Mesenchymal stem cell (in vitro differentiated cells and primary cell): ENCODE measurements at regions not wholly inside any gene's neighbourhood (a gene's known extent, or its start where the extent isn't known, plus 50 kb on each side); places are given as distances from the start of the nearest gene placed in this dataset.
A peak's percentile ranks its signal among the peaks of the same experiment; 100 is the strongest.

Experiments
- DNase-seq: peaks from one replicate; pipeline ENCODE4 v3.0.0-alpha.2; 2013
- H2AFZ ChIP-seq: one replicate; pipeline ENCODE4 v1.6.1; 2013; ENCODE audit warnings: low read depth, mild to moderate bottlenecking, control low read depth, inconsistent platforms, low read length, moderate library complexity
- H2AK5ac ChIP-seq: 2 replicates; pipeline ENCODE4 v1.6.1; 2013; ENCODE audit warnings: low read length, moderate library complexity, mild to moderate bottlenecking, inconsistent platforms; ENCODE audit not compliant: severe bottlenecking
- H2BK120ac ChIP-seq: one replicate; pipeline ENCODE4 v1.6.1; 2013; ENCODE audit warnings: low read depth, mild to moderate bottlenecking, inconsistent platforms, low read length, moderate library complexity
- H2BK12ac ChIP-seq, 2 experiments: one replicate each; pipeline ENCODE4 v1.6.1; 2013; ENCODE audit warnings: inconsistent platforms in 2 of 2, low read length in 2 of 2, mild to moderate bottlenecking in 2 of 2, moderate library complexity in 2 of 2, control low read depth in 1 of 2
- H2BK15ac ChIP-seq: one replicate; pipeline ENCODE4 v1.6.1; 2013; ENCODE audit warnings: mild to moderate bottlenecking, low read depth, inconsistent platforms; ENCODE audit not compliant: poor library complexity, severe bottlenecking
- H2BK5ac ChIP-seq: 2 replicates; pipeline ENCODE4 v1.6.1; 2013; ENCODE audit warnings: low read depth, mild to moderate bottlenecking, low read length, control low read depth, inconsistent platforms; ENCODE audit not compliant: poor library complexity, severe bottlenecking
- H3K14ac ChIP-seq, 2 experiments: one replicate each; pipeline ENCODE4 v1.6.1; 2013; ENCODE audit warnings: inconsistent platforms in 2 of 2, low read length in 2 of 2, control low read depth in 1 of 2, mild to moderate bottlenecking in 1 of 2, moderate library complexity in 1 of 2
- H3K18ac ChIP-seq, 2 experiments: one replicate each; pipeline ENCODE4 v1.6.1; 2013; ENCODE audit warnings: inconsistent platforms in 2 of 2, low read length in 2 of 2, control low read depth in 1 of 2, low read depth in 1 of 2, mild to moderate bottlenecking in 1 of 2
- H3K23ac ChIP-seq, 2 experiments: one replicate each; pipeline ENCODE4 v1.6.1; 2013; ENCODE audit warnings: inconsistent platforms in 2 of 2, low read length in 2 of 2, mild to moderate bottlenecking in 2 of 2, moderate library complexity in 2 of 2, control low read depth in 1 of 2
- H3K27ac ChIP-seq: 2 replicates; pipeline ENCODE4 v1.5.1; 2013; ENCODE audit warnings: mild to moderate bottlenecking, moderate library complexity, low read length, control low read depth, inconsistent platforms; ENCODE audit not compliant: poor library complexity, severe bottlenecking
- H3K27me3 ChIP-seq, 2 experiments: 2 replicates each; pipeline versions ENCODE4 v1.6.1 to v1.7.0; 2013; ENCODE audit warnings: low read length in 2 of 2, mild to moderate bottlenecking in 2 of 2, moderate library complexity in 2 of 2, control low read depth in 1 of 2, inconsistent platforms in 1 of 2; ENCODE audit not compliant: control insufficient read depth in 1 of 2, insufficient read depth in 1 of 2
- H3K36me3 ChIP-seq, 2 experiments: 2 replicates each; pipeline versions ENCODE4 v1.6.1 to v1.7.0; 2013; ENCODE audit warnings: low read length in 2 of 2, control low read depth in 1 of 2, inconsistent platforms in 1 of 2, low read depth in 1 of 2, mild to moderate bottlenecking in 1 of 2; ENCODE audit not compliant: insufficient read depth in 2 of 2, control insufficient read depth in 1 of 2
- H3K4ac ChIP-seq, 2 experiments: one replicate each; pipeline ENCODE4 v1.6.1; 2013; ENCODE audit warnings: inconsistent platforms in 2 of 2, low read length in 2 of 2, mild to moderate bottlenecking in 2 of 2, moderate library complexity in 2 of 2, control low read depth in 1 of 2, low read depth in 1 of 2
- H3K4me1 ChIP-seq: 2 replicates; pipeline ENCODE4 v1.6.1; 2013; ENCODE audit warnings: low read depth, low read length, control low read depth; ENCODE audit not compliant: control insufficient read depth, insufficient read depth
- H3K4me2 ChIP-seq: 2 replicates; pipeline ENCODE4 v1.6.1; 2013; ENCODE audit warnings: low read length, mild to moderate bottlenecking, inconsistent platforms; ENCODE audit not compliant: poor library complexity, severe bottlenecking
- H3K4me3 ChIP-seq, 2 experiments: 2 replicates each; pipeline versions ENCODE4 v1.5.1 to v1.7.0; 2013; ENCODE audit warnings: low read length in 2 of 2, mild to moderate bottlenecking in 2 of 2, control low read depth in 1 of 2, low read depth in 1 of 2; ENCODE audit not compliant: insufficient read depth in 1 of 2
- H3K79me1 ChIP-seq: replicated peaks from 2 replicates; pipeline ENCODE4 v1.6.1; 2013; ENCODE audit warnings: mild to moderate bottlenecking, control low read depth, low read length, inconsistent platforms; ENCODE audit not compliant: poor library complexity, severe bottlenecking
- H3K9ac ChIP-seq: 2 replicates; pipeline ENCODE4 v1.7.0; 2013; ENCODE audit warnings: mild to moderate bottlenecking, low read length, moderate library complexity
- H3K9me3 ChIP-seq: 2 replicates; pipeline ENCODE4 v1.7.0; 2013; ENCODE audit warnings: mild to moderate bottlenecking, low read length; ENCODE audit not compliant: control insufficient read depth
- H4K8ac ChIP-seq: one replicate; pipeline ENCODE4 v1.6.1; 2013; ENCODE audit warnings: inconsistent platforms, mild to moderate bottlenecking, low read length, moderate library complexity
- H4K91ac ChIP-seq: one replicate; pipeline ENCODE4 v1.6.1; 2013; ENCODE audit warnings: mild to moderate bottlenecking, low read length, inconsistent platforms
- WGBS: methylation state at CpG from one replicate; pipeline ENCODE4 v1.1.7; 2013; ENCODE audit warnings: mixed read lengths; 5-methylcytosine and 5-hydroxymethylcytosine counted together

DNA sequence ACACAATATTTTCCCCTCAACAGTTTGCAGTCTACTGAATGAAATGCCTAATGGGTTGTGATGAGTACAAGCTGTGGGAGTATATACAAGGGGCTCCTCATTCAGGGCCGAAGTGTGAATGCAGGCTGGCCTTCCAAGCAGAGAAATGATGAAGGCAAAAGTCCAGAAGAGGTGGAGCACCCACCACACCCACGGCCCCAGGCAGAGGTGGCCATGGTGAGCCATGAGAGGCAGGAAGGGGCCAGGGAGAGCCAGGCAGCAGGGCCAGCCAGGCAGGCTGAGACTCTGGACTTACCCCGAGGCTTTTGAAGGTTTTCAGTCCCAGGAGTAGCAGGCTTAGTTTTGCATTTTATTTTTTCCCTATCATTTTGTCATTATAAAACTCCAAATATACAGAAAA is 218.1 kb downstream of the AUH start:
- Histone ChIP-seq H4K8ac (no peak overlapping the region), H3K4ac (no peak overlapping the region), H3K79me1 (no peaks in the 10 kb centered on the region), H3K4me3 (no peak overlapping the region), H4K91ac (no peak overlapping the region), H2BK5ac (no peak overlapping the region), H3K27me3 (no peaks in the 10 kb centered on the region), H2BK12ac (no peak overlapping the region), H3K36me3 (no peaks in the 10 kb centered on the region), H3K18ac (no peak overlapping the region), H3K4me2 (no peak overlapping the region), H2BK15ac (no peak overlapping the region), H3K27ac (no peak overlapping the region), H3K4me1 (peaks cover 4% of the 10 kb centered on the region), H3K14ac (no peak overlapping the region), H2AFZ (no peak overlapping the region), H2BK120ac (no peak overlapping the region), H3K23ac (no peak overlapping the region), H3K9me3 (peaks cover 8% of the 10 kb centered on the region), H2AK5ac (no peak overlapping the region), H3K9ac (peak overlapping the region; percentile 0)
- DNase-seq = no peak
- 90% methylated on average over 2 of the region's 3 CpGs for WGBS

DNA sequence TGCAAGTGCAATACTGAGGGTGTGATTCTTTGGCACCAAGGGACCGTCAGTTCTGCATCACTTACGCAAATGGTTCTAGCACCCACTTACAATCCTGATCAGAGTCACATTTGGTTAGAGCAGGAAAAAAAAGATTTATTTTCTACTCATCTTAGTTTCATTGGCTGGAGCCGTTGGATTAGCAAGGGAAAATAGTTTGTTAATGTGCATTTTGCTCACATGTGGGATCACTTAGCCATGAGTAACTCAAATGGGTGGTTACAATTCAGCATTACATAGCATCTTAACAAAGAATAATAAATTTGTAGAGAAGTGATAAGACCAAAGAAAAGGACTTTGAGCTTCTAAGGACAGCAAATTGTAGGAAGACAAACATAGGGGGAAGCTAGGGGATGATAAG is 216.9 kb downstream of the AUH start:
- no peak overlapping the region for H3K4ac ChIP-seq
- H2BK5ac ChIP-seq = no peak overlapping the region
- no peak overlapping the region for H2BK15ac ChIP-seq
- H3K18ac ChIP-seq = no peak overlapping the region
- no peak overlapping the region for H3K27ac ChIP-seq
- no peak overlapping the region for H2BK120ac ChIP-seq
- DNase-seq = no peak
- no peak overlapping the region for H3K14ac ChIP-seq
- peak overlapping the region; percentile 31 for H3K9ac ChIP-seq
- H3K9me3 ChIP-seq = peaks cover 8% of the 10 kb centered on the region
- H3K4me1 ChIP-seq = peaks cover 4% of the 10 kb centered on the region
- H4K91ac ChIP-seq = no peak overlapping the region
- H3K23ac ChIP-seq = no peak overlapping the region
- H2BK12ac ChIP-seq = no peak overlapping the region
- no peak overlapping the region for H2AFZ ChIP-seq
- no peak overlapping the region for H4K8ac ChIP-seq
- H3K27me3 ChIP-seq = no peaks in the 10 kb centered on the region
- H3K36me3 ChIP-seq = no peaks in the 10 kb centered on the region
- 100% methylated on average over 1 of the region's 3 CpGs for WGBS
- no peak overlapping the region for H3K4me2 ChIP-seq
- no peaks in the 10 kb centered on the region for H3K79me1 ChIP-seq
- no peak overlapping the region for H2AK5ac ChIP-seq
- H3K4me3 ChIP-seq = no peak overlapping the region

DNA sequence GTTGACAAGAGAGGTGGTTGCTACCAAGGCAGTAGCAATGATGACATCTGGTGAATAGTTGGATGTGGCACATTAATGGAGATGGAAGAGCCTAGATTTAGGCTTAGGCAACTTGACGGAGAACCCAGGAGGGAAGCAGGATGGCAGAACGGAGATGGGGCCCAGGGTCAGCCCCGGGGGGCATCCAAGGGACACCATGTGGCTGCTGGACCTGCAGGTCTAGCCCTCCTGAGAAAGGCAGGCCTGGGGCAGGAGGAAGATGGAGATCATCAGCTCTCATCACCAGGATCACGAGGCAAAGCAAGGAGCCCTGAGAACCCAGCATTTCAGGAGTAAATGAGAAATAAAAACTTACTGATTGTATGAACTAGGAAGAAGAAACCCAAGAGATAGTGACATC is 216.2 kb downstream of the AUH start:
- no peak overlapping the region for H3K23ac ChIP-seq
- no peak overlapping the region for H3K4me3 ChIP-seq
- H3K79me1 ChIP-seq = no peaks in the 10 kb centered on the region
- 92% methylated on average over 4 of the region's 4 CpGs for WGBS
- H3K14ac ChIP-seq = peak overlapping the region in 1 of 2 experiments; percentile 35
- no peak overlapping the region for H2AFZ ChIP-seq
- H2BK12ac ChIP-seq = no peak overlapping the region
- H3K9me3 ChIP-seq = peaks cover 11% of the 10 kb centered on the region
- no peak for DNase-seq
- H2BK120ac ChIP-seq = no peak overlapping the region
- H3K9ac ChIP-seq = peak overlapping the region; percentile 13
- H3K4me1 ChIP-seq = peaks cover 4% of the 10 kb centered on the region
- no peak overlapping the region for H2BK15ac ChIP-seq
- no peak overlapping the region for H3K18ac ChIP-seq
- no peaks in the 10 kb centered on the region for H3K36me3 ChIP-seq
- H3K4ac ChIP-seq = no peak overlapping the region
- no peak overlapping the region for H2AK5ac ChIP-seq
- H4K91ac ChIP-seq = no peak overlapping the region
- no peak overlapping the region for H2BK5ac ChIP-seq
- H3K27me3 ChIP-seq = no peaks in the 10 kb centered on the region
- H3K27ac ChIP-seq = no peak overlapping the region
- H4K8ac ChIP-seq = no peak overlapping the region
- H3K4me2 ChIP-seq = no peak overlapping the region

DNA sequence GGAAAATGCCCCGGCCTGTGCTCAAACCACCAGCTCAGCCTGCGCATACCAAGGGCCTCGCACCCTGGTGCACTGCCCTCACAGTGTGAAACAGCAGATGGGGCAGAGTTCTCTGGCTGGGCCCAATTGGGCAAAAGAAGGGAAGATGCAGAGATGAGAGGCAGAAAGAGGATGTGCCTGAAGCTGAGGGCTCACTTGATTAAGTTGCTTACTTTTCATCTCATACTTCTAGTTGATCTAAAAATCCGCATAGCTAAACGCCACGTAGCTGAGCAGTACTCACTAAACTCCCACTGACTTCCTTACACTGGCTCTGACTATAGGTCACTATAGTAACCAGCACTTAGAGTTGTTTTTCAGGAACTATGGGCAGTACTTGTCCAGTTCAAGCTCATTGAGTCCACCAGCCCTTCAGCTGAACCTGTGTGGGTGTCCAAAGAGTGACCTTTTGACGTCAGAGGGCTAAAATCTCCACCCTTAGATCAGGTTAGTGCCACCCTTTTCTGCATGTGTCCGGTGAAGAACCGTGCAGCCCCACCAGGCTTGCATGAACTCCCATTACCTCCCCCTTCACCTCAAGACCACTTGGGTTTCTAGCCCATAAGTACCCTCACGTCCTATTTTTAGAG is 215.2 kb downstream of the AUH start:
- peaks cover 11% of the 10 kb centered on the region for H3K9me3 ChIP-seq

More for the DNA sequence above, 215.2 kb downstream of the AUH start:
- no peak overlapping the region for H3K9ac ChIP-seq
- 91% methylated on average over 10 of the region's 10 CpGs for WGBS
- H3K27ac ChIP-seq = no peak overlapping the region
- no peak overlapping the region for H3K14ac ChIP-seq
- H3K4me3 ChIP-seq = no peak overlapping the region
- no peak overlapping the region for H3K4ac ChIP-seq
- no peaks in the 10 kb centered on the region for H3K36me3 ChIP-seq
- H2BK12ac ChIP-seq = no peak overlapping the region
- no peak overlapping the region for H4K91ac ChIP-seq
- H2BK5ac ChIP-seq = no peak overlapping the region
- H4K8ac ChIP-seq = peak overlapping the region; percentile 59
- H3K4me1 ChIP-seq = peaks cover 4% of the 10 kb centered on the region
- H3K27me3 ChIP-seq = no peaks in the 10 kb centered on the region
- no peak for DNase-seq
- H2AFZ ChIP-seq = no peak overlapping the region
- no peak overlapping the region for H3K18ac ChIP-seq
- H3K79me1 ChIP-seq = no peaks in the 10 kb centered on the region
- H3K4me2 ChIP-seq = no peak overlapping the region
- no peak overlapping the region for H3K23ac ChIP-seq
- H2AK5ac ChIP-seq = no peak overlapping the region
- no peak overlapping the region for H2BK120ac ChIP-seq
- no peak overlapping the region for H2BK15ac ChIP-seq
